ENCODE measurements at regions not wholly inside any gene's neighbourhood (a gene's known extent, or its start where the extent isn't known, plus 50 kb on each side); places are given as distances from the start of the nearest gene placed in this dataset.

DNA sequence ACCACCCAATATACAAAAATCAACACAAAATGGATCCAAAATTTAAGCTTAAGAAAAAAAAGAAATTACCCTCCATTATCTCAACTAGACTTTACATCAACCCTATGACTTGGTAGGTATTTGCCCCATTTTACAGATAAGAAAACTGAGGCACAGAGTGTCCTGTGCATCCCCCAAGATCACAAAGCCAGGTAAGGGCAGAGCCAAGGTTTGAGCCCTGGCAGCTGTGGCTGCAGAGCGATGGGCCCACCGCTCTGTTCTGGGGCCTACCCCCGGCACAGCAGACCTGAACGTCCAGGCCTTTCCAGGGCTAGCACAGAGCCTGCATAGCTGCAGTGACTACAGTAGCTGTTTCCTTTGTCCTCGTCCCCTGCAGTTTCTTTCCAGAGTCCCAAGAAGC lies 417.6 kb downstream of the SOX9 start:
- TF ChIP-seq POLR2AphosphoS5 (IDR thresholded peaks at IDR 0.05; ENCODE audit: borderline replicate concordance, low read depth, low read length): no peak
- TF ChIP-seq EZH2 (IDR thresholded peaks at IDR 0.05): no peak
- TF ChIP-seq FOXP2 (optimal IDR thresholded peaks at IDR 0.05; ENCODE audit: control extremely low read depth, extremely low read length, insufficient read depth): no peak

Data from SK-N-MC (cell line).